Activated T-helper 9 cell treated with anti-CD3 and anti-CD28 coated beads, Interleukin-2, amount 50 U/mL, for 16 hours (primary cell): ENCODE measurements at regions not wholly inside any gene's neighbourhood (a gene's known extent, or its start where the extent isn't known, plus 50 kb on each side); places are given as distances from the start of the nearest gene placed in this dataset.

ENCODE experiments used
- DNase-seq: peaks from one replicate; pipeline ENCODE4 v3.0.0-alpha.2; 2020; ENCODE audit warnings: low read depth

DNA sequence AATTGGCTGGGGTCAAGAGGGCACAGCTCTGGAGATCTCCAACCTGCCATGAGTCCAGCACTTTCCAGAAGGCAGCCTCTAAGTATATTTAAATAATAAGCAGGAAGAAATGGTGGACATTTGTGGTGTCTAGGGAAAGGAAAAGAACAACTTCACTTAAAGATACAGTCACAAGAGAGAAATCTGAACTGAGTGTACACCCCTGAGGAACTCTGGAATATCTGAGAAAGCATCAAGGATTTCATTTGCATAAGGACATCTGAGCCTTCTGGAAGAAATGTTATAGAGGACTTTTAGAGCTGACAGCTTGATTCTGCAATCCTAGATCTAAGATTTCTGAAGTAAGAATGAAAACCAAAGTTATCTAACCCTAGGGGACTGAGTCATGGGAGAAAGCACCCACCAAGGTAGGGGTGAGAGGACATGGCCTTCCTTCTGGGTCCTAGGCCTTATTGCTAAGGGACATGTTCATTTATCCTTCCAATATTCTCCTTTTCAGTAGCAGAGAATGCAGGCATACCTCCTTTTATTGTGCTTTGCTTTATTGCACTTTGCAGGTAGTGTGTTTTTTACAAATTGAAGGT is 253.4 kb upstream of the SLC24A2 start:
- DNase-seq, result no peak

DNA sequence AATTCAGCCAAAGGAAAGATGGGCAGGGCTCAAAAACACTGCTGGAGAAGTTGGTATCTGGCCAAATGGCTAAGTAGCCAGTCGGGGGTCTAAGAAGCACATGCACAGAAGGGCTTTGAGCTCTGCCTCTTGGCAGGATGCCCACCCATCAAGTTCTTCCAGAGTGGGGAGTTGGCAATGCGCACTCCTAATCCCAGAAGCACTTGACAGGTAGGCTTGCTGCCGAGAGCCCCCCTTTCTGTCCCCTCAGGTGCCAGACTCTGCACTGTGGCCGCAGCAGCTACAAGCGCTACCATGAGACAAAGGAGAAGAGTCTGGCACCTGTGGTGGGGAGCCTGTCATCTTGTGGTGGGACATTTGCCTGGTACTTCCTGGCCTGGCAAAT is 252.9 kb upstream of the SLC24A2 start:
- no peak for DNase-seq

DNA sequence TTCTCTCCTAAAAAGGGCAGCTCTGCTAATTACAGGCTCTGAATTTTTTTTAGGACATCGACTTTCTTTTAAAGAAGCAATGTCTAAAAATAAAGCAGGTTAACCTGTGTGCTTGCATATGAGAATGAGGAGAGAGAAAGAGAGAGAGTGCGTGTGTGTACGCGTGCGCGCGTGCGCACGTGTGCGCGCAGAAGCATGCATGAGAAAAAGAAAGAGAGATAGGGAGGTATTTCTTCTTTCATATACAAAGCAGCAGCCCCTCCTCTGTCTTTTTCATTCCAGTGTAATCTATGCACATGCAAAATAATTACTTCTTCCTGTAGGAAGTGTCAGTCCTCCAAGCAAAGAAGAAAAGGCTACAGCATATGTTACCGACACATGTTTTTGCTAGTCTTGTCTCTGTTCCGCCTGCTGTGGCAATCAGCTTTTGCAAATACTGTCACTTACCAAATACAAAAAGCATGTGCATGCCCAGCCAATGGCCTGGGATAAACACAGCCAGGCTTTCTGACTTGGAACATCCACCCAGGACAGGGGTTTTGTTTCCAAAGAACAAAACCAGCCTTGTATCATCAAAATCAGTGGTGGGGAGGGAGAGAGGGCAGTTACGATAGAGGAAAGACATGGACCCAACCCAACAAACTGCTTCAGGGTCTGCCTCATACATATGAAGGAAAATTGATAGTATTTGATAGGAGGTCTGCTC is 252.3 kb upstream of the SLC24A2 start:
- DNase-seq, result no peak

DNA sequence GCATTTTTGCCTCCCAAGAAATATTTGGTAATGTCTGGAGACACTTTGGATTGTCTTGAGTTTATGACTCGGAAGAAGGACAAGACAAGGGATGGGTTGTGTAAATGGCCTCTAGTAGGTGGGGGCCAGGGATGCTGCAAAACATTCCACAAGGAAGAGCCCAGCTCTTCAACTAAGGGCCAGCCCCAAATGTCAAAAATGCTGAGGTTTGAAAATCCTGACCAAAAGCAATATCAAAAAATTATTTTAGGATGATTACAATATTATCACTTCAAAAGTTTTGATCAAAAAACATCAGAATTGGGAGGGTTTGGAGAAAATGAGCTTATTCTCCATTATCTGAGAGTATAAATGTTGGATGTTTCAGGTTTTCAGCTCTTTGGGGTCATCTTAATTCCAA is 248.9 kb upstream of the SLC24A2 start:
- no peak for DNase-seq

DNA sequence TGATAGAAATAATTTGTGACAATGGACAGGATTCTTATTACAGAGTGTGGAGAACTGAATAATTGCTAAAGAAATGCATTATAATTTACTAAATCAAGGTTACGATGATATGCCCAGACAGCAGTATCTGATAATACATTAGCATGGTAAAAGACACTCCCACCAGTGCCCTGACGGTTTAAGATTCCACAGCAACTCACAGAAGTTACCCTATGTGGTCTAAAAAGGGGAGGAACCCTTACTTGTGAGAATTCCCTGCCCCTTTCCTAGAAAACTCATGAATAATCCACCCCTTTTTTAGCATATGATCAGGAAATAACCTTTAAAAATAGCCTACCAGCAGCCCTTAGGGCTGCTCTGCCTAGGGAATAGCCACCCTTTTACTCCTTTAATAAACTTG is 244.7 kb upstream of the SLC24A2 start:
- DNase-seq, result no peak

DNA sequence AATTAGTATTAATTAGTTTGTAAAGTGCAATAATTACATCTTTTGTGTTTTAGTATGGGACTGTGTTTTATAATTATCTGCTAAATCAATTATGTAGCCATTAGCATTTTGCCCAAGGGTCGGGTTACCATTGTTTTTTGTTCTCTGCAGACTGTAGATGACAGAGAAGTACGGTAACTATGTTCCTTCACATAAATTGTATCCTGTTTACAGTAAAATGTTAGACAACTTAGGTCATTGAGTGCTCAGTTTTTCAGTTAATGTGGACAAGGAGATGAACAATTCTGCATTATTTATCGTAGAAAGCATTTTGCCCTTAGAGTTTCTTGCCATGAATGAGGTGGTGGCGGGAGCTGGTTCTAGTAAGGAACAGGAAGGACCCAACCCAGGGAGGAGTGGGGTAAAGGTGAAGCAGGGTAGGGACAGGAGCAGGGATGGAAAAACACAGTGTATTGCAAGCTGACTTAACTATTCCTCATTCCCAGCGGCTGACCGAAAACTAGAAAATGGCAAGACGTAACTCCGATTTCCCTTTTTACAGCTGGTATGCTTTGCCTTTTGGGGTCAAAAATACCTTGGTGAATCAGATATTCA is 243.7 kb upstream of the SLC24A2 start:
- no peak for DNase-seq

DNA sequence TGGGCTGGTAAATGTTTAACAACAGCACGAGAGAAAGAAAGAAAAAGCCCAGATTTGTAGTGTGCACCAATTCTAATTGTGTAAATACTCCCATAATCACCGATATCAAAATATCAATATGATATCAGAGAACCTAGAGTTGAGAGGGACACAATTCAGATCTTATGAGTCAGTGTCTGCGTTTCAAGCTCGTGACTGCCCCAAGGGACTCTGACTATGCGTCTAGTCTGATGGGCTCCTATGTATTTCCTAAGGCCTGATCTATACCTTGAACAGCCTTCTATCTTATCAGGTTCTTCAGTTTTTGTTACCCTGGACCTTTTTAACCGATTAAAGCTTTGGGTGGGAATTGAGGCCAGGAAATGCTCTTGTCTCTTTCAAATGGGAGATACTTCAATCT is 243.0 kb upstream of the SLC24A2 start:
- DNase-seq, result no peak

DNA sequence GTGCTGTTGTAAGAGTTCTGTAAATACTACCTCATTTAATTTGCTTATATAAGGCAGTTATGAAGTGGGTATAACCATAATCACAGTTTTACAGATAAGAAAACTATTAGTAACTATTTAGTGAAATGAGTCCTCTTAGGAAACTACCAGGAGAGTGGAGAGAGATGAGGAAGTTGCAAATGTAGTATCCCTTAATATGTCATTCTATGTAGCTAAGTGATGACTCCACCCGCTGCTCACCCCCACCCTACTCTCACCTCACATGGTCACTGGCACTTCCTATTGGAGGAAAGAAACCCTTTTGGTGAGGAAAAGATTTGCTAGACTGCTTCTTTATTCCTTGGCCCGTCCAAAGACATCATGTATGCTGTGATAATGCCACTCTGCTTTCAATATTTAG is 241.8 kb upstream of the SLC24A2 start:
- no peak for DNase-seq

DNA sequence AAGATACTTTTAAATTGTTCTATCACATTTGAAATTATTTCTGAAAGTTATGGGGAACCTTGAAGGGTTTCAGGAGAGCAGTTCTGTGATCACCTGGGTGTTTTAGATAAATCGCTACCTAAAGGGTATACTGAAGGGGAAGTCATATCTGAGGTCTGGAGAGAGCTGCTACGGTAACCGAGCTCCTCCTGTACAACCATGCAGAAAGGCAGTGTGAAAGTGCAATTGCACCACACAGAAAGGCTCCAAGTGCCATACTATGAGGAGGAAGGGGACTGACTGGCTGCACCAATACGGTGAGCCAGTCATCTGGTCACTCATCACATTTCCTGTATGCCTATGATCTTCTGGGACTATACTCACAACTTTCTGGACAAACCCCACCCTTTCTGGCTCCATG is 241.4 kb upstream of the SLC24A2 start:
- DNase-seq, result no peak

DNA sequence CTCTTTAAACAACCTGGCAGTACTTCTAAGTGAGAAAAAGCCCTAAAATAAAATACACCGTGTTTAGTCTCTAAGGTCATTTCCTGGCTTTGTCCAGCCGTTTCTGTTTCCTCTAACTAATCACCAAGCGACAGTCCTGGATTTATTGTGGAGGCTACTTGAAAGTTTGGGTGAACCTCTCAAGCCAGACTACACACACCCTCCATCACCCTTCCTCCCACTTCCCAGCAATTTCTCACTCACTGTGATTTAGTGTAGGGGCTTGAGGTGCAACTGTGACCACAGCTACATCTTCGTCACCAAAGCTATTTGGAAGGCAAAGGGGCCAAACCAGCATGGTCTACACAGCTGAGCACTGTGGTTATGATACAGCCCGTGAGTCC is 240.0 kb upstream of the SLC24A2 start:
- DNase-seq, result no peak

DNA sequence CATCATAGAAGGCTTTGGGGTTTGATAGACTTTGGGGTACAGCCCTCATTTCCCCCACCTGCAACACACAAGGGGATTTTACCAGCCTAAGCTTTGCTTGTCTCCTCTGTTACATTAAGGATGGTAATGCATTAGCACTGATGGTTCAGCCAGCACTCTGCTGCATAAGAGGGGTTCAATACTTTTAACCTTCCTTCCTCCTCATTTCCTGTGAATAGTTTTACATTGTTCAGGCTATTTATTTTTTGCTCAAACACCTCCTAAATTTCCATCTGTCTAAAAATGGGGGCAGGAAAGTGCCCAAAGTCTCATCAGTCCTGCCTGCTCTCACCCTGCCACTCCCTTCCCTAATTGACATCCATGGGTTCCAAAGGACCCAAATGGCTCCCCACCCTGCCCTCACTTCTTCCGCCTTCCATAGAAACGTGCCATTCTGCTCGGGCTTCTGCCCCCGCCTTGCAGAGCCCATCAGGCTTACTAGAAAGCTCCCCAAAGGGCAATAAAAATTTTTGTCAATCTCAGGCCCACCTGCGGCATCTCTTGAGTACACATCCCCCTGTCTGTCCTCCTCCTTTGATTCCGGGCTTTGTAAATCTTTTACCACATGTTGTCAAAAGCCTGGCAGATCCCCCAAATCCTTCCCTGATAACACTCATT is 239.5 kb upstream of the SLC24A2 start:
- no peak for DNase-seq

DNA sequence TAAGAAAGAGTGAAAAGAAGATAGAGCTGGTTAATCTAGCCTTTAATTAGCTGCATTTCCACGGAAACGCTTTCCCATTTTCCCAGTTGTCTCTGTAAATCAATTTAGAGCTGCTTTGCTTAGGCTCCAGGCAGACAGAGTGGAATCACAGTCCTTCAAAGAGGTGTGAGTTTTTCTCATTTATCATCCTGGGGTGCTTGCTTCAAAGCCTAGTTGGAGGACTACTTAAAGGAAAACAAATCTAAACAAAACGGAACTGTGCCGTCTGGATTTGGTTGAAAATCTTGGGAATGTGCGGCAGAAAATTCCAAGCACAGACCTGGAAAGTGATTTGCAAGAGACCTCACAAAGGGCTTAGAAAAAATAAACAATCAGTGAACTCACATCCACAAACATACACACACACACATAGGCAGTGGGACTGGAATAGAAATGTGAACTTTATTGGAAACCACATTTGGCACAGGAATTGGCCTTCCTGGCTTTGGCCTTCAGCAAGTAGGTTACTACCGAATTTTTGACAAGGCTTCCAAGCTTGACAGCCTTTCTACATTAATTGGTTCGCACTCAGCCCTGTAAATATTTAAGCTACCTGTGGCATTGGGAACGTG is 235.2 kb upstream of the SLC24A2 start:
- DNase-seq, result no peak

DNA sequence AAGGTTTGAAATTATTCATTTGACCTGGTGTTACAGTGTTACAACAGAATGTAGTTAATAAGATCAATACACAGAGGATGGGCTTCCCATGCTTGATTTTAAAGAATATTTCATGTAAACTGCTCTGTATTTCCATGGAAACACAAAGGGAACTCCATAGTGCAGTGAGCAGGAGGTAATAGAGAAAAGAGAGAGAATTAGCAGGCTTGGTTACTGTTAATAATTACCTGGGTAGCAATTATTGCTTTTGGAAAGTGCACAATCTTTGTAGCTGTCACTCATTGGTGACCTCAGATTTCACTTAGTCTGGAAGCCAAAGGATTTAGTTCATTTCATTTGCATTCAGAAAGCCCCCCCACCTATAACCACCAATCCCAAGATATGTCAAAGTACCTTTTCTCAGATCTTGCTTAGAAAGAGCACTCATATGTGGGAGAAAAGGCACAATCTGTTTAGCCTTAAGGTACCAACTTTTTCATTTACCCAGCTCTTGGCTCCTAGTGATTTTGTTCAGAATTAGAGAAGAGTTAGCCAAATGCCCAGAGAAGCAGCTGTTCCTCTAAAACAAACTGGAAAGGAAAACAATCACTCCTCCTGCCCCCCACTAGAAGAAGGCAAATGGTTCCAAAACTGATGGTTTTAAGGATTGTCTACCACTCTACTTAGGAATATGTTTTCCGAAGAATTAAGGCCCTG is 234.5 kb upstream of the SLC24A2 start:
- no peak for DNase-seq

DNA sequence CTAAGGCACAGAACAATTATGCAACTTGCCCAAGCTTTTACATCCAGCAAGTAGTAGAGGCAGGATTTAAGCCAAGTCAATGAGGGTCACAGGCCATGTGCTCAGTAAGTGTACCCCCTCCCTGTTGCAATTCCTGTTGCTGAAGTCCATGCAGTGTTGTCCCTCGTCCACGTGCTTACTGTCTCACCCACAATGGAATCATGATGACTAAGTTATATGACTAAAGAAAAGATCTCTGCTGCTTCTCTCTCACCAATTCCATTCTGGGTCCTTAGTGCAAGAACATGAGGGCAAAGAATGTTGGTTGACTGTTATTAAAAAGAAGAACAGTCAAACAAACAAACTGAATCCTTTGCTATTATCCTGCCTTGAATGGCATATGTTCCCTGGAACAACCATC is 233.6 kb upstream of the SLC24A2 start:
- DNase-seq, result no peak

DNA sequence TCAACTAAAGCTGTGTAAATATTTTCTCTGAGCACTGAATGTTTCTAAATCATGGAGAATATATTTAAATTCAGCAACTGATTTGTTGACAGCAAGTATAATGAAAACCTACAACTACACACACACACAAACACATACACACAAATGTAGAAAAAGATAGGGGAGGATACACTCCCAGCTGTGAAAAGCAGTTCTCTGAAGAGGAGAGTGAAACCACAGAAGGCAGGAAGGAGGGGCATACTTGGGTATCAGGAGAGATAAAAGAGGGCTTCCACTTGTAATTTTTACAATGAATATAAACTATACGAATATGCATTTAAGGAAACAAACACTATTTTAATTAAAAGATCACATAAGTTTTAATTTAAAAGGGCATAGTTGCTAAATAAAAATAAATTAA is 227.8 kb upstream of the SLC24A2 start:
- no peak for DNase-seq

DNA sequence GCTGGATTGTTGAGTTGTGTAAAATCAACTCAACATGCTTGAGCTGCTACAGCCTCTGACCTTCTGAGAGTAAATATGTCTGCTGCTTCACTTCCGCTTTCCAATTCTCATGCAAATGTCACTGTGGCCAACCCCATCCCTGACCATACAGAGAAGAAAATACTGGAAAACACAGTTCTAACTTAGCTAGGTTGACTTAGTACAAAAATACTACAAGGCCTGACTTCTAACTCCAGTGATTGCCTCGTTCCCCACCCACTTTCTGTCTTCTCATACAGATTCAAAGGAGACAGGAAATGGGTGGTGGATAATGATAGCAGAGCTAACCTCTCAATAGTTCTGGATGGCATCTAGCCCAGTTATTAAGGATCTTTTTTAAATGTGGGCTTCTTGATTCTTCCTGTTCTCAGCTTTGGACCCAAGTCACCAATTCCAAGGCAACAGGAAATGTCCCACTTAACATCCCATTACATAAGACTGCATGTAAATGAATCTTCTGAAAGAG is 226.6 kb upstream of the SLC24A2 start:
- DNase-seq, result no peak

DNA sequence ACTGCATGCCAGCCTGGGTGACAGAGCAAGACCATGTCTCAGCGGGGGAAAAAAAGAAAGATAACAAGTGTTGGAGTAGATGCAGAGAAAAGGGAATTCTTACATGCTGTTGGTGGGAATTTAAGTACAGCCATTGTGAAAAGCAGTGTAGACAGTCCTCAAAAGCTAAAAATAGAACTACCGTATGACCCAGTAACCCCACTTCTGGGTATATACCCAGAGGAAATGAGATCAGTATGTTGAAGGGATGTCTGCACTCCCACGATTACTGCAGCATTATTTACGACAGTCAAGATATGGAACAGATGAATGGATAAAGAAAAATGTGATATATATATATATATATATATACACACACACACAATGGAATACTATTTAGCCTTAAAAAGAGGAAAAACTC is 225.3 kb upstream of the SLC24A2 start:
- DNase-seq, result no peak

DNA sequence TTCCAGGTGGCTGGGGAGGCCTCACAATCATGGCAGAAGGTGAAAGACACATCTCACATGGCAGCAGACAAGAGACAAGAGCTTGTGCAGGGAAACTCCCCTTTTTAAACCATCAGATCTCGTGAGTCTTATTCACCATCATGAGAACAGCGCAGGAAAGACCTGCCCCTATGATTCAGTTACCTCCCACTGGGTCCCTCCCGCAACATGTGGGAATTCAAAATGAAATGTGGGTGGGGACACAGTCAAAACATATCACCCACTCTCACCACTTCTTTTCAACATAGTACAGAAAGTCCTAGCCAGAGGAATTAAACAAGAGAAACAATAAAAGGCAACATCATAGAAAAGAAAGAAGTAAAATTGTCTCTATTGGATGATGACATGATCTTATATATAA is 223.4 kb upstream of the SLC24A2 start:
- peak; percentile 8 for DNase-seq

DNA sequence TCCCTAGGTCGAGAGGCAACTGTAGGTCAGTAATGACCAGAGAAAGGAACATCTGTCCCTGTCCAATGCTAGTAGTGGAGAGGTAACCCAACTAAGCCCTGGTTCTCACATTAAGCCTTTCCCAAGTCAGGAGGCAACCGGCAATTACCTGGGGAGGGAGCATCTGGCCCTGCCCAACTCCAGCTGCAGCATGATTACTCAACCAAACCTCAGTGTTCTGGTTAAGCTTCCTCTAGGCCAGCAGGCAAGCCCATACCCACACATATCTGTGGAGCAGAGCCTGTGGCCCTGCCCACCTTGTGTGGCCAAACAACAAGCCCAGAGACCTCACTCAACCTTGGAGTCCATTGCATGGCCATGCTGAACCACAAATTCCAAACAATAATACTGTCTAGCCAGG is 220.8 kb upstream of the SLC24A2 start:
- DNase-seq, result no peak

DNA sequence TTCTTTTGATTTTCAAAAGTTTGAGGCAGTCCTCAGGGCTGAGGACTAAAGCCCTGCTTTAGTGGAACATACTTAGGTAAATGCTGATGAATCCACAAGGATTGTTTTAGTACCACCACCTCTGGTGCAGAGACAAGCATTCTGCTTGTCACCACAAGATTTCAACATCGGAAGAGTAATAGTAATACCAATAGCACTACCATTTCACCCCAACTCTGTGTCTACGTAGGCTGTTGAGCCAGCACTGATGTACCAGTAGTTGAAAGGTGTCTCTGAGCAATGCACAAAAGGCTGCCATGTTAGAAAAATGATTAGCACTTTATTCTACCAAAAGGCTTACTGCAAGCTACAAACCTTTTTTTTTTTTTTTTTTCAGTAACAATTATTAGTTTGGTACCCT is 213.2 kb upstream of the SLC24A2 start:
- DNase-seq, result no peak

DNA sequence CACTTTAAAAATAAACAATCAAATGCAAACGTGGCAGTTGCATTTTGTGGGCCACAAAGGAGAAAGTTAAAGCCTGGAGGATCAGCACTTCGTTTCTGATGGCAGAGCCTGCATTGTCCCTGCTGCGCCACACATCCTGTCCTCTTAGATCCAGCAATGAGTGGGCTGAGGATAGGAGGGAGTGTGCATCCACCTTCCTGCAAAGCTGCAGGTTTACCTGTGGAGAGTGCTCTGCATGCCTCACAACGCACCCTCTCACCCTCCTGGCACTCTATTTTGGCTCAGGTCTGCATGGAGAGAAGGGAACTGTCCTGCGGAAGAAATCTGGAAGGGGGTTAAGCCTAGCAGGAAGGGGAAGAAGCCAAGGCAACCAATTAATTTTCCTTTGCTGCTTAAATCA is 212.2 kb upstream of the SLC24A2 start:
- DNase-seq, result no peak

DNA sequence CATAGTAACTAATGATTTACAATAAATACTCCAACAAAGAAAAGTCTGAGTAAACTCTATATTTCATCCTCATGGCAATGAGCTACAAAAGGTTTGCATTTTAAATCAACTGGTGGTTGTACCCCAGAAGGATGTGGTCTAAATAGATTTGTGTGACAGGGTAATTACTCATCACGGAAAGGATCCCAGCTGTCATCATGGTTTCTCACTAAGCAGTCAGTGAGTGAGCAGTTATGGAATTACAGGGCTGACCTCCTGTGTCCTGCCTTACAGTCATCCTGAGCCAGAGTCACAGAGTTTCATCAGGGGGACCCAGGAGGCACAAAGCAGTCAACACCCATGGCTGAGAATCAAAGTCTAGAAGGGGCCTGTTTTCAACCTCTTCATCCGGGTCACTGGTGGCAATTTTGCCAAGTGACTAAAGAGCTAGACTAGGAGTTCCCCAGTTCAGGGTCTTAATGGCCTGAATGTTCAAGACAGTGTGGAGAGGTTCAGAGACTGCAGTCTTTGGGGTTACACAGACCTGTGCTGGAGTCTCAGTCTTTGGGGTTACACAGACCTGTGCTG is 210.7 kb upstream of the SLC24A2 start:
- DNase-seq, result peak; percentile 38
